ENCODE measurements at regions not wholly inside any gene's neighbourhood (a gene's known extent, or its start where the extent isn't known, plus 50 kb on each side); places are given as distances from the start of the nearest gene placed in this dataset.
"Not testable (repeated sequence)": the region's sequence is repeated elsewhere in the genome, so short reads cannot be mapped to it uniquely, and the experiment has no call there.

- TF ChIP-seq CTCF (IDR thresholded peaks at IDR 0.05) (no peak), POLR2A (IDR thresholded peaks at IDR 0.05) (no peak)
- no peaks in the 10 kb centered on the region for H3K9me3 ChIP-seq
- H3K27ac ChIP-seq, result no peak overlapping the region
- DNase-seq, result no peak
- no peaks in the 10 kb centered on the region for H3K4me1 ChIP-seq
- no peaks in the 10 kb centered on the region for H3K36me3 ChIP-seq
- no peak overlapping the region for H3K4me3 ChIP-seq
- H3K27me3 ChIP-seq, result no peaks in the 10 kb centered on the region
These were observed 77.6 kb downstream of the SETD4 start for GRCh38 chr21:35982717-35983116.

GRCh38 chr21:35981514-35982070 is 78.7 kb downstream of the SETD4 start:
- no peak overlapping the region for H3K4me3 ChIP-seq

GRCh38 chr21:35980821-35981220 is 79.5 kb downstream of the SETD4 start:
- Histone ChIP-seq H3K9me3 (no peaks in the 10 kb centered on the region), H3K27ac (no peak overlapping the region), H3K36me3 (no peaks in the 10 kb centered on the region), H3K4me1 (no peaks in the 10 kb centered on the region), H3K4me3 (no peak overlapping the region), H3K27me3 (no peaks in the 10 kb centered on the region)
- no peak for TF ChIP-seq CTCF (IDR thresholded peaks at IDR 0.05)
- no peak for TF ChIP-seq POLR2A (IDR thresholded peaks at IDR 0.05)
- no peak for DNase-seq

More at GRCh38 chr21:35981514-35982070, 78.7 kb downstream of the SETD4 start:
- H3K9me3 ChIP-seq, result no peaks in the 10 kb centered on the region
- H3K4me1 ChIP-seq, result no peaks in the 10 kb centered on the region
- H3K27ac ChIP-seq, result no peak overlapping the region
- TF ChIP-seq CTCF (IDR thresholded peaks at IDR 0.05) (no peak), POLR2A (IDR thresholded peaks at IDR 0.05) (no peak)
- H3K36me3 ChIP-seq, result no peaks in the 10 kb centered on the region
- DNase-seq, result no peak
- no peaks in the 10 kb centered on the region for H3K27me3 ChIP-seq

- H3K4me3 ChIP-seq, H3K36me3 ChIP-seq, H3K27me3 ChIP-seq, H3K4me1 ChIP-seq, DNase-seq, H3K9me3 ChIP-seq, H3K27ac ChIP-seq: not testable (repeated sequence)
These were observed 82.5 kb downstream of the SETD4 start for GRCh38 chr21:35977860-35978259.

- no peaks in the 10 kb centered on the region for H3K9me3 ChIP-seq
- TF ChIP-seq POLR2A (IDR thresholded peaks at IDR 0.05), result no peak
- no peak for TF ChIP-seq CTCF (IDR thresholded peaks at IDR 0.05)
- no peaks in the 10 kb centered on the region for H3K27me3 ChIP-seq
- H3K4me3 ChIP-seq, result no peak overlapping the region
- H3K27ac ChIP-seq, result no peak overlapping the region
- no peak for DNase-seq
- H3K4me1 ChIP-seq, result no peaks in the 10 kb centered on the region
- no peaks in the 10 kb centered on the region for H3K36me3 ChIP-seq
These were observed 83.4 kb downstream of the SETD4 start for GRCh38 chr21:35976929-35977328.

- TF ChIP-seq POLR2A (IDR thresholded peaks at IDR 0.05), result no peak
- no peak for TF ChIP-seq CTCF (IDR thresholded peaks at IDR 0.05)
- no peaks in the 10 kb centered on the region for H3K27me3 ChIP-seq
- H3K4me1 ChIP-seq, result no peaks in the 10 kb centered on the region
- no peak overlapping the region for H3K4me3 ChIP-seq
- H3K27ac ChIP-seq, result no peak overlapping the region
- no peaks in the 10 kb centered on the region for H3K36me3 ChIP-seq
- no peak for DNase-seq
- no peaks in the 10 kb centered on the region for H3K9me3 ChIP-seq
These were observed 83.8 kb downstream of the SETD4 start for GRCh38 chr21:35976481-35976880.
